Osteoblast (primary cell): ENCODE measurements at regions not wholly inside any gene's neighbourhood (a gene's known extent, or its start where the extent isn't known, plus 50 kb on each side); places are given as distances from the start of the nearest gene placed in this dataset.

ENCODE experiments used
- DNase-seq: peaks from one replicate; pipeline ENCODE4 v3.0.0; 2011; ENCODE audit warnings: low spot score, mixed read lengths; ENCODE audit not compliant: insufficient read length; ENCODE audit errors: missing footprints
- H2AFZ ChIP-seq: 2 replicates; pipeline ENCODE4 v1.6.0; 2011; ENCODE audit warnings: mild to moderate bottlenecking, low read length
- H3K27ac ChIP-seq: 2 replicates; pipeline ENCODE4 v1.5.1; 2011; ENCODE audit warnings: mild to moderate bottlenecking, low read depth, low read length, moderate library complexity
- H3K27me3 ChIP-seq: 2 replicates; pipeline ENCODE4 v1.6.0; 2012; ENCODE audit warnings: mild to moderate bottlenecking, control low read depth, inconsistent platforms, low read length, moderate library complexity; ENCODE audit not compliant: insufficient read depth
- H3K36me3 ChIP-seq: 2 replicates; pipeline ENCODE4 v1.5.1; 2011; ENCODE audit warnings: mild to moderate bottlenecking, low read length, control low read depth, moderate library complexity; ENCODE audit not compliant: insufficient read depth
- H3K4me1 ChIP-seq: 2 replicates; pipeline ENCODE4 v1.5.1; 2011; ENCODE audit warnings: mild to moderate bottlenecking, low read length, control low read depth, moderate library complexity; ENCODE audit not compliant: insufficient read depth
- H3K4me2 ChIP-seq: 2 replicates; pipeline ENCODE4 v1.6.0; 2011; ENCODE audit warnings: mild to moderate bottlenecking, low read length; ENCODE audit not compliant: insufficient read depth
- H3K4me3 ChIP-seq: fragments of 200-600 bp; sonication (generic); 3 replicates; pipeline ENCODE4 v1.5.1; 2012; ENCODE audit warnings: mild to moderate bottlenecking, low read length, inconsistent platforms; ENCODE audit not compliant: insufficient read depth
- H3K79me2 ChIP-seq: 2 replicates; pipeline ENCODE4 v1.6.0; 2012; ENCODE audit warnings: mild to moderate bottlenecking, low read length, control low read depth, inconsistent platforms; ENCODE audit not compliant: insufficient read depth
- H3K9me3 ChIP-seq: 2 replicates; pipeline ENCODE4 v1.5.1; 2011; ENCODE audit warnings: low read depth, low read length, control low read depth
- H4K20me1 ChIP-seq: 2 replicates; pipeline ENCODE4 v1.6.0; 2012; ENCODE audit warnings: mild to moderate bottlenecking, low read length, control low read depth; ENCODE audit not compliant: insufficient read depth
- TF ChIP-seq, protein P1 (sequence below): IDR thresholded peaks from 2 replicates; pipeline ENCODE4 v1.5.1; 2011; ENCODE audit warnings: mild to moderate bottlenecking, low read depth, low read length, moderate library complexity; ENCODE audit errors: extremely low read depth

DNA sequence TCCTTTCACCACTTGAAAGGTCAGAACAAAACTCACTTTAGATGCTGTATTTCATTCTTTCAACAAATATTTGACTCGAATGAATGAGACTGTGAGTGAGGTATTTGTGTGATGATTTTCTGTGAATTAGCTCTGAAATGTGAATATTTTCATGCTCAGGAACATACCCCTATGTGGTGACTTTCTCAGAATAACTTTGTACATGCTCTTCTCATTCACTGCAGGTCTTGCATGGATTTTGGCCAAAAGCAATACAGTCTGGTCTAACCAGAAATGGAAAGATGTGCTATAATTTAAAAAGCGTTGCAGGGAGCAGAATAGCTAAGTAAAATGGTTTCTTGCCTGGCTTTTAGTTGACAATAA lies 75.5 kb downstream of the MYCN start:
- H3K4me3 ChIP-seq, result no peak overlapping the region
- no peaks in the 10 kb centered on the region for H3K9me3 ChIP-seq
- H3K36me3 ChIP-seq, result no peaks in the 10 kb centered on the region
- TF ChIP-seq, protein P1, sequence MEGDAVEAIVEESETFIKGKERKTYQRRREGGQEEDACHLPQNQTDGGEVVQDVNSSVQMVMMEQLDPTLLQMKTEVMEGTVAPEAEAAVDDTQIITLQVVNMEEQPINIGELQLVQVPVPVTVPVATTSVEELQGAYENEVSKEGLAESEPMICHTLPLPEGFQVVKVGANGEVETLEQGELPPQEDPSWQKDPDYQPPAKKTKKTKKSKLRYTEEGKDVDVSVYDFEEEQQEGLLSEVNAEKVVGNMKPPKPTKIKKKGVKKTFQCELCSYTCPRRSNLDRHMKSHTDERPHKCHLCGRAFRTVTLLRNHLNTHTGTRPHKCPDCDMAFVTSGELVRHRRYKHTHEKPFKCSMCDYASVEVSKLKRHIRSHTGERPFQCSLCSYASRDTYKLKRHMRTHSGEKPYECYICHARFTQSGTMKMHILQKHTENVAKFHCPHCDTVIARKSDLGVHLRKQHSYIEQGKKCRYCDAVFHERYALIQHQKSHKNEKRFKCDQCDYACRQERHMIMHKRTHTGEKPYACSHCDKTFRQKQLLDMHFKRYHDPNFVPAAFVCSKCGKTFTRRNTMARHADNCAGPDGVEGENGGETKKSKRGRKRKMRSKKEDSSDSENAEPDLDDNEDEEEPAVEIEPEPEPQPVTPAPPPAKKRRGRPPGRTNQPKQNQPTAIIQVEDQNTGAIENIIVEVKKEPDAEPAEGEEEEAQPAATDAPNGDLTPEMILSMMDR, result no peak
- no peaks in the 10 kb centered on the region for H3K4me1 ChIP-seq
- H3K27me3 ChIP-seq, result no peaks in the 10 kb centered on the region
- H4K20me1 ChIP-seq, result no peaks in the 10 kb centered on the region
- H3K4me2 ChIP-seq, result no peak overlapping the region
- no peak overlapping the region for H3K27ac ChIP-seq
- no peak for DNase-seq
- no peaks in the 10 kb centered on the region for H3K79me2 ChIP-seq
- H2AFZ ChIP-seq, result no peak overlapping the region

DNA sequence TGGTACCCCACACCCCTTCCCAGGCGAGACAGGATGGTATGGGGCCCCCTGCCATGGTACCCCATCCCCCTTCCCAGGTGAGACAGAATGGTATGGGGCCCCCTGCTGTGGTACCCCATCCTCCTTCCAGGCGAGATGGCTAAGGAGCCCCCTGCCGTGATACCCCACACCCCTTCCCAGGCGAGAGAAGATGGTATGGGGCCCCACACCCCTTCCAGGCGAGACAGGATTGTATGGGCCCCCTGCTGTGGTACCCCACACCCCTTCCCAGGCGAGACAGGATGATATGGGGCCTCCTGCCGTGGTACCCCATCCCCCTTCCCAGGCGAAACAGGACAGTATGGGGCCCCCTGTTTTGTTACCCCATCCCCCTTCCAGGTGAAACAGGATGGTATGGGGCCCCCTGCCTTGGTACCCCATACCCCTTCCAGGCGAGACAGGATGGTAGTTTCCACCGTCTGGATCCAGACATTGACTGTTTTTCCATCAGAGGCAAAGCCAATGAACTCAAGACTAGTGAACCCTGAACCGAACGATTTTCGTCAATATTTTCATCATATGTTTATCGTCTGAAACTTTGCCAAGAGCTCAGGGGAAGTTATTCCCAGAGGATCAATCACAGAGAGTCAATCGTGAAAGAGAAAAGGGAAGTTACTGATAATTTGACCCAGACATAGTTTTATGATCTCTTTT lies 75.0 kb downstream of the MYCN start:
- TF ChIP-seq, protein P1, result no peak
- Histone ChIP-seq H3K4me3 (no peak overlapping the region), H3K79me2 (no peaks in the 10 kb centered on the region), H3K4me2 (no peak overlapping the region), H3K9me3 (no peaks in the 10 kb centered on the region), H3K36me3 (no peaks in the 10 kb centered on the region), H3K4me1 (no peaks in the 10 kb centered on the region), H2AFZ (no peak overlapping the region), H3K27me3 (no peaks in the 10 kb centered on the region), H4K20me1 (no peaks in the 10 kb centered on the region), H3K27ac (no peak overlapping the region)
- DNase-seq, result no peak

DNA sequence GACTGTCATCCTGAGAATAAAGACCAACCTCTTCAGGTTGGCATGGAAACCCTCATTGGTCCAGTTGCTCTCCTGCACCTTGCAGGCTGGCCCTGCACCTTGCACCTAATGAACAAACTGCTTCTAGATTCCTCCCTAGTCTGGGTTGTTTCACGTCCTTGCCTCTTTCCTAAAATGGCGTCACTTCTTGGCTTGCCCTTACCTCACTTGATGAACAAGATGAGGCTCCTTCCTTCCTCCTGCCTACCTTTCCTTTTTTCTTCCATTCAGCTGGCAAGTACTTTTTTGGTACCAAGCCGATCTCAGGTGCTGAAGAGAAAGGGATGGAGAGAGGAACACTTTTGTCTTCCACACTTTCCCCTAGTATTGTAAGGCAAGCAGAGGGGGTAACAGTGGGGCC lies 74.5 kb downstream of the MYCN start:
- H3K79me2 ChIP-seq, result no peaks in the 10 kb centered on the region
- H3K9me3 ChIP-seq, result no peaks in the 10 kb centered on the region
- H3K4me3 ChIP-seq, result no peak overlapping the region
- H3K4me1 ChIP-seq, result no peaks in the 10 kb centered on the region
- no peak overlapping the region for H2AFZ ChIP-seq
- no peak overlapping the region for H3K4me2 ChIP-seq
- H3K27ac ChIP-seq, result no peak overlapping the region
- no peak for DNase-seq
- H3K27me3 ChIP-seq, result no peaks in the 10 kb centered on the region
- no peaks in the 10 kb centered on the region for H4K20me1 ChIP-seq
- TF ChIP-seq, protein P1, result no peak
- H3K36me3 ChIP-seq, result no peaks in the 10 kb centered on the region

DNA sequence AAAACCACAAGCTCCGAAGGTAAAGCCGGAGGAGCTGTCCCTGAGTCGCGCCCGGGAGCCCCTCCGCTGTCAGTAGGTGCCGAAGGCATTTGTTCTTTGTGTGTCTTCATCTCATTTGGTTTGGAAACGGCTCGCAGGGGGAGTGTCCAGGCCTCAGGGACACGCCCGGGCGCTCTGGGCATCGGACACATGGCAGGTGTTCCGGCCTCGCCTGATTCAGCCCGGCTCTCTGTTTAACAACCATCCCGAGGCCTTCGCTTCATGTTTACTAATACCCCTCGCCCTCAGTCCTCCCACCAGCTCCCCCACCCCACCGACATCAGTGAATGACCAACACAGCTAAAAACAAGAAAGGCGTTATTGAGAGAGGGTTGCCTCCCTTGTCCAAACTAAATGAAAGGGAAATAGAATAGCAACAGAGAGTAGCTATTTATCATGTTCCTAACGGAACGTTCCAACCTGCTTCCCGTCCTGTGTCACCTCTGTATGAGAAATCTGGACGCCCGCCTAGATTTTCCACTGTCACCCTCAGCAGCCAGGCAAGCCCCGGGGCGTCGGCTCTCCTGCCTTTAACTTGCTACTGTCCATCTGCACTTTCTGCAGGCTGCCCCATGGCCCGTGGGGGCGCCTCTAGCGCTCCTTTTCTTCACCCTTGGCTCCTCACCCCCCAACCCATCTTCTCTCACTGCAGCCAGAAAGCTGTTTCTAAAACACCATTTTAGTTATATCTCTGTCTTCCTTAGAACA lies 73.9 kb downstream of the MYCN start:
- Histone ChIP-seq H2AFZ (no peak overlapping the region), H3K9me3 (no peaks in the 10 kb centered on the region), H3K4me3 (no peak overlapping the region), H3K27me3 (no peaks in the 10 kb centered on the region), H3K4me2 (no peak overlapping the region), H3K27ac (no peak overlapping the region), H3K79me2 (no peaks in the 10 kb centered on the region), H4K20me1 (no peaks in the 10 kb centered on the region), H3K4me1 (no peaks in the 10 kb centered on the region), H3K36me3 (no peaks in the 10 kb centered on the region)
- no peak for DNase-seq
- TF ChIP-seq, protein P1, result no peak
